Stimulated activated CD8-positive, alpha-beta memory T cell treated with anti-CD3 and anti-CD28 coated beads, Interleukin-7, amount 100 ng/mL, for 1 hour (primary cell): ENCODE measurements at regions not wholly inside any gene's neighbourhood (a gene's known extent, or its start where the extent isn't known, plus 50 kb on each side); places are given as distances from the start of the nearest gene placed in this dataset.
"Not testable (repeated sequence)": the region's sequence is repeated elsewhere in the genome, so short reads cannot be mapped to it uniquely, and the experiment has no call there.

ENCODE experiments used
- DNase-seq, 2 donors: peaks; one replicate each; pipeline ENCODE4 v3.0.0-alpha.2; 2020; ENCODE audit warnings: low read depth in 2 of 2

DNA sequence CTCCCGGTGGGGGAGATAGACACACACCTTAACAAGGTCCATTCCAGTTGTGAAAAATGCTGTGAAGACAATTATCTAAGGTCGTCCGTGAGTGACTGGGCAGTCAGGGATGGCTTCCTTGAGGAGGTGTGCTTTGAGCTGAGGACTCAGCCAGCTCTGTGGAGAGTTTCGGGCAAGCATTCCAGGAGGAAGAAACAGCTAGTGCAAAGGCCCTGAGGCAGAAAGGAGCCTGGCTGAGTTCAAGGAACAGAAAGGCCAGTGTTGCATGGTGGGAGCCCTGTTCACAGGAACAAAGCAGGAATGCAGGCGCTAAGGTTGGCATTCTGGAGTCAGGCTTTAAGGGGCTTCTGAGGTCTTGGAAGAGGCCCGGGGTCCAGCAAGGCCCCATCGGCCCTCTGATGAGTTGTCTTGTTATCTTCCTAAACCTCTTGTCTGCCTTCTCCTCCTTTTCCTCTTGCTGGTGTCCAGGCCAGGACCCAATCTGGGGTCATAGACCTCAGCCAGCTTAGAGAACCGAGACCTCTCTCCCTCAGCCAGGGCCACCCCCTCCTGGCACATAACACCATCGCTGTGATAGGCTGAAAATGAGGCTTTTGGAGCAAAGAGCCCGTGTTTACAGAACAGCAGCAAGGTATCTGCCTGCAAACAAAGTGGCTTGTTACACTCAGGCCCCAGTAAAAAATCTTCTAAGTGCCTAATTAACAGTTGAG is 270.2 kb upstream of the MVB12B start:
- DNase-seq: no peak

DNA sequence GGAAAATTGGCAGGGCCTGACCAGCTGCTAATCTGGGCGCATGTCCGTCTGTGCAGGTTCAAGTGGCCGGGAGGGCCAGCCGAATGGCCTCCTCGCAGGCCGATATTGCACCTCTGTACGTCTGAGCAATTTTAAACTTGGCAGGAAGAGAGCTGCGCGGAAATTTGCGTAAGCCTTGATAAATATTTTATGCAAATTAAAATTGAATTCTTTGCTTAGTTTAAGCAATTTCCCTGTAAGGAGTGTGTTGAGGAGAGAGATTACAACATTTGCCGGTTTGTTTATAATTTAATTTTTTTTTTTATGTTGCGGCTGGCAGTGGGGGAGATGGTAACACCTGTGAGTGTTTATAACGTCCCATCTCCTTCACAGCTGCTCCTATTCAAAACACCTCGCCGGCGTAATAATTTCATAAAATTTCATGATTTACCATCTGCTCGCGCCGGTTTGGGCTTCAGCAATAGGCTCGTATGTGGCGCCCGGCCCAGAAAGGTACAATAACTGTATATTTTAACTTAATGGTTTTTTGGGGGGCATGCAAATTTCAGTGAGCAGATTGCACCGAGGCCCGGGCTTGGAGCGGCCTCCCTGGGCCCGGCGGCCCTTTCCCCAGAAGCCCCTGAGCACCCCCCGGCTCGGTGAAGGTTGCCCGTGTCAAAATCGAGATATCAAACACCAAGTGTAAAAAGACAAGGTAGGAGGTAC is 269.4 kb upstream of the MVB12B start:
- DNase-seq: no peak

DNA sequence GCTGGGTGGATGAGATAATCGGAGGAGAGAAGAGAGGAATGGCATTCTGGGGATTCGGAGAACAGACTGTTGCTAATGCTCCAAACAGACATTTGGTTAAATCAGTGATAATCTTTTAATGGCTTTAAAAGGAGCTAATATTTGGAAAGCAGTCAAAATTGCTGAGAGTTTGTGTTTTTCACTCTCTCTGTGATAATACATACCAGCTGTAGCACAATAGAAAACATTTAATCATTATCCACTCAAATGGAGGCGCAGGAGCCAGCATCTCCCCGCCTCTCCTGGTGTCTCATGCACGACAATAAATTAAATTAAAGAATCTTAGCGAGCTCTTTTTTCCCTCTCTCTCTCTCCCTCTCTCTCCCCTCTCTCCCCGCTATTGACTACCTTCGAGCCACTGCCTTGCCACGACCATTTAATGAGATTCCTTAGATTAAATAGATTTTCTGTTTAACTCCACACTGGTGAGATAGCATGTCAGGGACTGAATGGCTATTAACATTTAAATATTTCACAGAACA is 268.6 kb upstream of the MVB12B start:
- no peak for DNase-seq

DNA sequence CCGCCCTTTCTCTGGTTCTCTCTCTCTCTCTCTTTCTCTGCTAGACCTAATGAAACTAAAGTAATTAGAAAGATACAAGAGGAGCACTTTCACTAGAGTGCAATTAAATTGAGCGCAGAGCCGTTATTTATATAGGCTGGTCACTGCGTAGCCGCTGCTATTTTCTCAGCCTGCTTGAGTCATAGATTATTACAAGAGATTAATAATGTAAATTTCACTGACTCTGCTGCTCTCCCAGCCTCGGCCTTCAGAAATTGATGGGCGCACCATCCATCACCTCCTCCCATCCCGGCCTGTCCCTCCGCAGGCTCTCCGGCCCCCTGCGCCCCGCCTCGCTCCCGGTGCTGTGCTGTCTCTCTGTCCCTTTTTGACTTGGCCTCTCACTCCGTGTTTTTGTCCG is 268.0 kb upstream of the MVB12B start:
- no peak for DNase-seq

DNA sequence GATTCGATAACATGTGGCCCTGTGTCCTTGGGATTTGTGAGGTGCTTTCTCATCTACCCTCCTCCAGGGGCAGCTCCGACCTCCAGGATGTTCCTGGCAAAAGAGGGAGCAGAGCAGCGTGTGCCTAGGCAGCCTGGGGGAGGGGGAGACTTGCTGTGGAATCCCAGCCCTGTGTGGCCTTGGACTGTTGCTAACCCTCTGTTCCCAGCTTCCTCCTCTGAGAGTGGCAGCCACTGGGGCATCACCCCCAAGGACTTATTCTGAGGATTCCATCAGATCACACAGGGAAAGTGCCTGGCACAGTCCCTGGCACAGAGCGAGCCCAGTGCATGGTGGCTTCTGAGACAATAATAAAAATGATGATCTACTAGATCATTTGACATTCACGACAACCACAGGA is 265.1 kb upstream of the MVB12B start:
- DNase-seq: no peak

DNA sequence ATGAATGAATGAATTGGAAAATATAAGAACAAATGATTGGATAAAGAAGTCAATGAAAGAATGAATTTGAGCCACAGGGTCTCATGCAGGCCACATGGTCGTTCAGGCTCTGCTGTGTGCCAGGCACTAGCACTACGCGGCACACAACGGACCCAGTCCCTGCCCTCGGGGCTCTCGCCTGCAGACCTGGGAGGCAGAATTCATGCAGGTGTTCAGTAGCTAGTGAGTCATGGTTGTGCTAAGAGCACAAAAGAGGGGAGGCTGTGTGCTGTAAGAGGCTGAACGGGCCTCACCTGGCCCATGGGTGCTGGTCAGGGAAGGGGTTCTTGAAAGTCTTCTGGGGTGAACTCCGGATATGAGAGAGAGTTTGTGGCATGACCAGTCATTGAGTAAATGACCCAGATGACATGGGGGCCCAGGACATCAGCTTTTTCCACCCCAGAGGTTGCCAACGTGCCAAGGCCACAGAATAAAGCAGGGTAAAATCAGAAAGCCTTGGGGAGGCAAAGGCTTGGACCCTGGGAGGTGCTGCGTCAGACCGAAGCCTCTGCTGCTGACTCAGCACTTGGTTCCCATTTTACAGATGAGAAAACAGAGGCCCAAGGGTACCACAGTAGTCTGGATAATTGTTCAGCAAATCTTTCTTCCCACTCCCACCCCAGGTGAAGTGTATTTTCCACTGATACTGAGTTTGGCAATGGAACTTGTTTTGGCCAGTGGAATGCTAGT is 264.3 kb upstream of the MVB12B start:
- no peak for DNase-seq

DNA sequence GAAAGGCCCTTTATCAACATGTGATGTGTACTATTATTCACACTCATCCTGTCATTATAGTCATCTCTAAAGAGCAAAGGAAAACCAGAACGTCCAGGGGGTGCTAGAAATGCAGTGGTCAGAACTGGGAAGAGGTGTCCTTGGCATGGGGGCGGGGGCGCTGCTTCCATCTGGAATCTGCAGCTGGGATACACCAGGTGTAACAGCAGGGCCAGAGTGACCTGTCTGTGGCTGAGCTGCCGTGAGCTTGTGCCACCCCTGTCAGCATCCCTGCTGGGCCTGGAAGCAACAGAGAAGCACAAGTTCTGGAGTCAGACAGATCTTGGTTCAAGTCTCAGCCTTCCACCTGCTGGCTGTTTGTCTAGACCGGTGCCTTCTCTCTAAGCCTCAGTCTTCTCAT is 263.3 kb upstream of the MVB12B start:
- no peak for DNase-seq

DNA sequence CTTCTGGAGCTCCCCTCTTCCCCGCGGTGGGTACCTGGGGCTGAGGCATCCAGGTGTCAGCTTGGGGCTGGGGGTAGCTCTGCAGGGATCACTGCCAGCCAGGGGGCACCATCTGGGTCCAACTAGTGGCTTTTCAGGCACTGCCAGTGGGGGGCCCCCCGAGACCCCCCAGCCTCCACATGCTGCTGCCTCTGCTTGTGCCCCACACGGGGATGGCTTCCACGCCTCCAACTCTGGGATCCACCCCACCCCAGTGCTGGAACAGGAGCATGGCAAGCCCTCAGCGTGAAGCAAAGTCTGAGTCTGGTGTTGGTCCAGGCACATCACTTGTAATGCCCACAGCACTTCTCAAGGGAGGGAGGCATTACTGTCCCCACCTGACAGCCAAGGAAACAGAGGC is 260.5 kb upstream of the MVB12B start:
- no peak for DNase-seq

DNA sequence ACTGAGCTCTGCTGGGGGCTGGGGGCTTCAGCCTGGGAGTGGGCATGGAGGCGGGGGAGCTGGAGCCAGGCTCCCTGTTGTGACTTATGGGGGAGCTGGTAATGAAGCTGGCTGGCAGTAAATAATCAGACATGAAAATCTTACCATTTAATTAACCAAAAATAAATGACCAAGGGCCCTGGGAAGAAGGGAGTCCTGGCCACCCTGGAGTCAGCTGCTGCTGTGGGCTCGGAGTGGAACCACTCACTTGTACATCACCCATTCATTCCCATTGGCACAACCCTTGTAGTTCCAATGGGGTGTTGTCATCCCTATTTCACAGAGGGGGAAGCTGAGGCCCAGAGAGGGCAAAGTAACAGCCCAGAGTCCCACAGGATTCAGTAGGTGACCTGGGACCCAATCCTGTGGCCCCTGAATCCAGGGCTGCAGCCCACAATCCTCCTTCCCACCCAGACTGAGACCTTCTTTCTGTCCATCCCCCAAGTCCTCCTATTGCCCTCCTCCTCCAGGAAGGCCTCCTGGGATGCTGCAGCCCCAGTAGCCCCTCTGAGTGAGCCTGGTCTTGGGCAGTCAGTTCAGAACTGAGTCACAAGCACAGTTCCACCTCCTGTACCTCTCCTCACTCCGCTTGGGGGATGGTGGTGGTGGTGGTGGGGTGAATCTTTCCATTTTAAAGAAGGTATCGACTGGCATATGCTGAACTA is 259.4 kb upstream of the MVB12B start:
- DNase-seq: no peak

DNA sequence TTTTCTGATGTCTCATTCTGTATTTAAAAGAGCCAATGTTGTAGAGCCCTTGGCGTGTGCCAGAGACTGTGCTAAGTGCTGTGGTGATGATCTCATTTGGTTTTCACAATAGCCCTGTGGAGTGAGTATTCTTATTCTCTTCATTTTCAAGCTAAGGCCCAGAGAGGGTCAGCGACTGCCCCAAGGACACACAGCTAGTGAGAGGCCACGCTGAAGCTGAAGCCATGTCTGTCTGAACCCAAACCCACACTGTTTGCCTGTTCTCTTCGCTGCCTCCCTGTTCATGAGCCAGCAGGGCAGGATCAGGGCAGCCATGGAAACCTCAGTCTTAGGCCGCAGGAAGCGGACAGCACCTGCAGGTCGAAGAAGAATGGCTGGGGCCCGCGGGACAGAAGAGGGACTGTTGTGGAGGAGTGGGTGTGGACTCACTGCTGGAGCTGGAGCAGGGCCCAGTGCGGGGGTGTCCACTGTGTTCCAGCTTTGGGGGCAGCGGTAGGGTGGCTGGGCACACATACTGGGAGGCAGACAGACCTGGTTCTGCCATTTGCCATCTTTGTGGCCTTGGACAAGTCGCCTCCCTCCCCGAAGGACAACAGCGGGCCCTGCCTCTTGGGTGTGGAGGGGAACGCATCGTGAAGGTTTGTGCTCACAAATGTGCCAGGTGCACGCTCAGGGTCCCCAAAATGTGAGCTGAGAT is 257.9 kb upstream of the MVB12B start:
- DNase-seq: no peak

DNA sequence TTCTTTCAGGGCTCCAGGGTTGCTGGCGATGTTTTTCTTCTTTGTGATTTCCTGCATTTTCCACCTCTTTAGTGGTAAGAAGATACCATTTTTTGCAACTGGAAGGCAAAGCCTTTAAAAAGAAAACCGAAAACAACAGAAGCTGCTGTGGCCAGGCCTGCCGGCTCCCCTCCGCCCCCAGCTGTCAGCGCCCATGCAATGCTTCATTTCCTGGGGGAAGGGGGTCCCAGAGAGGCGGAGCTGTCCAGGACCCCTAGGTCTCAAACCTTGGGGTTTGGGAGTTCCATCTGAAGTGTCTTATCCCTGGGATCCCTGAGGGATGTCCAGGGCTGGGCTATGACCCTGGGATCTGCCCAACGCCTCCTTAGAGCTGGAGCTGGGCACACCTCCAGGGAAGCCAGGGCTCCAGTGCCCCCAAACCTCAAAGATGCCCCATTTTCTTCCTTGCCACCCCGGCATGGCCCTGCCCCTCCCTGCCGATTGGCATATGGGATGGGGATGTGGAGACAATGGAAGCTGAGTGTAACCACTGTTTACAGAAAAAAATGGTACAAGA is 257.2 kb upstream of the MVB12B start:
- DNase-seq: no peak

DNA sequence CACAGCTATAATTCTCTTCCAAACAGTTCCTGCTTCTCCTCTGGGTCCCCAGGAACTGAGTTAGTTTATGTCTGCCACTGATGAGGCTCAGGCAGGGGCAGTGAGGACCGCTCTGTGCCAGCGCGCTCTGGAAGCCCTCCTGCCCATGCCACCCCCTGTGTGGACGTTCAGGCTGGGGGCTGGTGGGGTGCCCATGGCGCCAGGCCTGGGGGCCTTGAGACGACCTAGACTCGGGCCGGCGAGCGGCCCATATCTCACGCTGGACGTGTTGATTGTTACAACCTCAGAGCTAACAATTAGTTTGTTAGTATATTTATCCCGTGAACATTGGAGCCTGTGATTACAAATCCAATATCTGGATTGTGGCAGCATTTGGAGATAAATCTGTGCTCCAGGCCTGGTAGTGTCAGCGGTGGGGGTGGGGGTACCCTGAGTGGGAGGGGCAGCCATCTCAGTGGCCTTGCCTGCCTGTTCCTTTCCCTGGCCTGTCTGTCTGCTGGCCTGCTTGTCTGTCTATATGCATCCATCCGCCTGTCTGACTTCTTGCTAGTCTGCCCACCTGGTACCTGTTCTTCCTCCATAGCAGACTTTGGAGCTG is 256.5 kb upstream of the MVB12B start:
- no peak for DNase-seq

DNA sequence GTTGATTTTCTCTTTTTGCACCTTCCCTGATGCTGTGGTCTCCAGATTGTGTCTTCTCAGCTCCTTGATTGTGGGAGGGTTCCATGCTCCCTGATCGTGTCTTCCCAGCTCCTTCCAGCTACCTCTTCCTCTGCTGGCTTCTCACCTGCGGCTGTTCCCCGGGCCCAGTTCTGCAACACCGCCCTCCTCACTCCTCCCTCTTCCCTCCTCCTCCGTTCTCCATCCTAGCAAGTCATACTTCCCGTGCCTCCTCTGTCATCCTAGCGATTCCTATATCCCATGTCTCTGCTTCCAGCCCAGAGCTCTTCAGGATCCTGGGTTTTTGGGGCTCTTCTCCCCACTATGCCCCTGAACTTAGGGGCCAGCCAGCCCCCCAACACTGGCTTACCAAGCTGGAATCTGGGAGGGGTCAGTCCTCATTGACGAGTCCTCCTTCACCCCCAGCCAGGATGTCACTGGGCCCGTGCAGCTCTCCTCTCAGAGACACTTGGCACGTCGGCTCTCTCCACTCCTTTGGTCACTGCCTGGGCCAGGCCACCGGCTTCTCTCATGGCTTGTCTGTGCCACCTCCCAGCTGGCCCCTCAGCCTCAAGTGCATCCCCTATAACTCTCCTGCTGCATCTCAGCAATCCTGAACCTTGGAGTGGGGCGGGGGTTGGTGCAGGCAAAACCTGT is 255.4 kb upstream of the MVB12B start:
- no peak for DNase-seq

DNA sequence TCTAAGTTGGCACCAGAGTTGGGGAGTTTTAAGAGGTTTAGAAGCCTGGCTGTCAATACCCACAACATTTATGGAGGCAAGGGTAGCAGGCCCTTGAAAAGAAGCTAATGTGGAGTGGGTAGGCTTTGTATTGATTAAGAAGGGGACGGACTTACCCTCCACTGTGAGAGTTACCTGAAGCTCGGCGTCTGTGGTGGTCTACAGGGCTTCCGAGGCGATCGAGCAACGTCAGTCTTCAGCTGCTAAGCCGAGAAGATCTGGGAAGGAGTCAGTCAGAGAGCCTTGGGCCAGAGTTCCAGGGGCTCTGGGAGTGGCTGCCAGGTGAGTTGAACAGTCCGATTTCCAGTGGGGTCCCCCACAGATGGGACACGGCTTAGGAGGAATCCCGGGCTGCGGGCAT is 249.0 kb upstream of the MVB12B start:
- not testable (repeated sequence) for DNase-seq

DNA sequence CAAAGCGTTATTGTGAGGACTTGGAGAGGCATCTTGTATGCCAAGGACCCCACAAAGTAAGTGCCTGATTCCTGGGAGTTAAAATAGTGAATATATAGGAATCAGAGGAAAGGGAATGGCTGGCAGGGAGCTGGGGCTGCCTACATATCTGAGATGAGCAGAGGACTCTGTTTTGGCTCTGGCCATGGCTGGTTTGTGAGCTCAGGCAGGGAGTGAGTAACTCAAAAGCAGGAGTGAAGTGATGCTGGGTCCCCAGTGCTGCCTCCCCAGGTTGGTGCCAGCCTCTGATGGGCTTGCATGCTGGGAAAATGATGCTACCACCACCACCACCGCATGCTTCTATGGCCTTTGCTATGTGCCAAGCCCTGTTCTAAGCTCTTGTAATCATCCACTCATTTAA is 246.0 kb upstream of the MVB12B start:
- DNase-seq: no peak

DNA sequence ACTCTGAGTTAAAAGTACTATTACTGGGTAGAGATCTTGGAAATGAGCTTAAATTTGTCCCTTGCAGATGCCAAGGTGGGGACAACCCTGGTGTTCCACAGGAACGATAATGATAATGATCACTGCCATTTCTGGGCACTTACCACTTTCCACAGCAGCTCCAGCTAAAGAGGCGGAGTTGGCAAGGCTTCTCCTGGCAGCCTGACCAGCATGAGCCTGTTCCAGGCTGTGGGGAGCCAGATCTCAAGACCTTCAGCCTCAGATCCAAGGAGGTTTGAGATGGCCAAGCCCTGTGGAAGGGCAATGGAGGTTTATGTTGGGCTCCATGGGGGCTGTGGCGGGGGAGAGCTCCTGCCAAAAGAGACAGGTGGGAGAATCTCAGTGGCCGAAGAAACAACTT is 244.9 kb upstream of the MVB12B start:
- no peak for DNase-seq

DNA sequence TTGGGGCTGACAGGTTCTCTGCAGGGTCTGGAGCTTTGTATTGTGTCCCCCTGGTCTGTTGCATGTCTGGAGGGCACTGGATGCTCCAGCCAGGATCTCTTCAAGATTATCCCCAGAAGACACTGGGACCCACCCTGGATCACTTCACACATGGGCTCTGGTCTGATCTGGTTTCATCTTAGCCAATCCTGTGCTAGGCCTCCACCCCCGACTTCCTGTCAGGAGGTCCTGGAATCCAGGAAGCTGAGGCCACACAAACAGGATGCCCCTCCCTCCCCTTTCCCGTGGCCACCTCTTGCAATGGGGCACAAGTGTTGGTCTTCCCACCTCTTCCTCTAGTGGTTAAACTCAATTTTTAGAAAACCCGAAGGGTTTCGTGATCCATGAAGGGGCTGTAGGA is 242.6 kb upstream of the MVB12B start:
- no peak for DNase-seq

DNA sequence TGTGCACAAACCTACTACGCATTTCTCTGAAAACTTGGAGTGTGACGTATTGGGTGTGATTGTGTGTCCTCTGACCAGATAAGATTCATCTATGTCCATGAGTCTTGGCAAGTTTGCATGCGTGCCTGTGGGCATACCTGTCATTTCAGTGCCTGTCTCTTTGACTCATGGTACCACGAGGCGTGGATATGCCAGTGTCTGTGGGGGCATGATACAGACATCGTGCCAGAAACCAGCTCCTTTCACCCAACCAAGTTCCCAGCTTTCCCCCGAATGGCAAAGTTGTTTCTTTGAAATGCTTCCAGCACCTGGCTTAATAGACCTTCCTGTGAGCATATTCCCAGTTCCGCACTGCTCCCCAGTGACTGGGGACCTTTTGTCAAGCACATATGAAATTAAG is 241.9 kb upstream of the MVB12B start:
- DNase-seq: no peak

DNA sequence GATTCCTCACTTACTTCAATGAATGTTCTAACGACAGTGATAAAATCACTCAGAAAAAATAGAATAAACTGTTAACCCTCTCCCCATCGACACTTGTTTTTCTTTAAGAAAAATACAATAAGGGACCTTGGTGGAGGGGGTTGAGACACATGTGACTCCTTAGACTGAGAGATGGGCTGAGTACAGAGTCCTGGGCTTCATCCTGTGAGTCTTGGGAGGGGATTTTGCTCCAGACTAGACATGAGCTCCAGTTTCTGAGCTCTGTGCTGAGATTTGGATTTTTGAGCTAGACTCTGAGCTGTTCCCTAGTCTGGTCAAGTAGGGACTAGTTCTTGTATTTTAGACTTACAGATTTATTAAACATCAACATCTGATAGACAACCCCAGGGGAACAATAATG is 241.5 kb upstream of the MVB12B start:
- DNase-seq: no peak

DNA sequence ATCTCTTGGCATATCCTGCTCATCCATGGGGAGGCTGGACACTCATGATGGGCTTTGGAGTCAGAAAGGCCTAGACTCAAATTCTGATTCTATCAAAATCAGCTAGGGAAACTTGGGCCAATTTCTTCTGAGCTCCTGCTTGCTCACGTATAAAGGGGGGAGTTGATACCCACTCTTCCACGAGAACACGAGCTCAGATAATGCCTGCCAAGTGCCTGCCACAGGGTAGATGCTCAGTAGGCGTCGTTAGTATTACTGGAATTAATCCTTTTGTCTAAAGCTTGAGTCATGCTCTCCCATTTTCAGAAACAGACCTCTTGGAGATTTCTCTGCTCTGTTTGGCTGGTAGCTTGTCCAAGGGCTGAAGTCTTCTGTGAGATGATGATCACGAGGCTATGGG is 238.3 kb upstream of the MVB12B start:
- no peak for DNase-seq
